22Rv1 (cell line): ENCODE measurements at regions not wholly inside any gene's neighbourhood (a gene's known extent, or its start where the extent isn't known, plus 50 kb on each side); places are given as distances from the start of the nearest gene placed in this dataset.
"Not testable (repeated sequence)": the region's sequence is repeated elsewhere in the genome, so short reads cannot be mapped to it uniquely, and the experiment has no call there.

Source experiments
- H3K27ac ChIP-seq: fragments of 450-650 bp; 2 replicates; pipeline ENCODE4 v1.5.1; 2017
- ZFX ChIP-seq: fragments of 450-650 bp; IDR thresholded peaks from 2 replicates; pipeline ENCODE4 v1.6.1; 2017; ENCODE audit warnings: antibody characterized with exemption, borderline replicate concordance
- TF ChIP-seq, protein P1 (sequence below): fragments of 450-650 bp; IDR thresholded peaks from 2 replicates; pipeline ENCODE4 v1.5.1; 2017; ENCODE audit warnings: mild to moderate bottlenecking

DNA sequence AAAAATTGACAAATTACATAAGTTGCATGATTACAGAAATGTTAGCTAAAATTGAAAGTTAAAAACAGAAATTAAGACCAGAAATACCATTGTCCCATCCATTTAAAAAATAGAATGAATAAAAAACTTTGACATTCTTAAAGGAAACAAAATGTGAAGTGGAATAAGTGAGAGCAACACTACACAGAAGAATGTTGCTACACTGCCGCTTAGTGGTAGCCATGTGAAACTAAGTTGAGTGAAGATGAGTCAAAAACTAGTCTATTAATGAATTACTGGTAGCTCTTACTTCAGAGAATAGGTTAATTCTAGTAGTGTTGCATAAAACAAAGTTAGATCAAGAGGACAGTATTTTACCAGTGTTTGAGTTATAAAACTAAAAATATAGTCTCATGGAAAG is 571.0 kb upstream of the KLHL4 start:
- H3K27ac ChIP-seq = no peak overlapping the region
- TF ChIP-seq, protein P1, sequence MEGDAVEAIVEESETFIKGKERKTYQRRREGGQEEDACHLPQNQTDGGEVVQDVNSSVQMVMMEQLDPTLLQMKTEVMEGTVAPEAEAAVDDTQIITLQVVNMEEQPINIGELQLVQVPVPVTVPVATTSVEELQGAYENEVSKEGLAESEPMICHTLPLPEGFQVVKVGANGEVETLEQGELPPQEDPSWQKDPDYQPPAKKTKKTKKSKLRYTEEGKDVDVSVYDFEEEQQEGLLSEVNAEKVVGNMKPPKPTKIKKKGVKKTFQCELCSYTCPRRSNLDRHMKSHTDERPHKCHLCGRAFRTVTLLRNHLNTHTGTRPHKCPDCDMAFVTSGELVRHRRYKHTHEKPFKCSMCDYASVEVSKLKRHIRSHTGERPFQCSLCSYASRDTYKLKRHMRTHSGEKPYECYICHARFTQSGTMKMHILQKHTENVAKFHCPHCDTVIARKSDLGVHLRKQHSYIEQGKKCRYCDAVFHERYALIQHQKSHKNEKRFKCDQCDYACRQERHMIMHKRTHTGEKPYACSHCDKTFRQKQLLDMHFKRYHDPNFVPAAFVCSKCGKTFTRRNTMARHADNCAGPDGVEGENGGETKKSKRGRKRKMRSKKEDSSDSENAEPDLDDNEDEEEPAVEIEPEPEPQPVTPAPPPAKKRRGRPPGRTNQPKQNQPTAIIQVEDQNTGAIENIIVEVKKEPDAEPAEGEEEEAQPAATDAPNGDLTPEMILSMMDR = peak; percentile 78
- no peak for TF ChIP-seq ZFX

- no peak overlapping the region for H3K27ac ChIP-seq
- TF ChIP-seq, protein P1 = no peak
- TF ChIP-seq ZFX = no peak
Observed at GRCh38 chrX:86964321-86964720, 553.3 kb upstream of the KLHL4 start.

- H3K27ac ChIP-seq = no peak overlapping the region
- TF ChIP-seq, protein P1 = no peak
- TF ChIP-seq ZFX = no peak
Observed at GRCh38 chrX:86981326-86981879, 536.2 kb upstream of the KLHL4 start.

DNA sequence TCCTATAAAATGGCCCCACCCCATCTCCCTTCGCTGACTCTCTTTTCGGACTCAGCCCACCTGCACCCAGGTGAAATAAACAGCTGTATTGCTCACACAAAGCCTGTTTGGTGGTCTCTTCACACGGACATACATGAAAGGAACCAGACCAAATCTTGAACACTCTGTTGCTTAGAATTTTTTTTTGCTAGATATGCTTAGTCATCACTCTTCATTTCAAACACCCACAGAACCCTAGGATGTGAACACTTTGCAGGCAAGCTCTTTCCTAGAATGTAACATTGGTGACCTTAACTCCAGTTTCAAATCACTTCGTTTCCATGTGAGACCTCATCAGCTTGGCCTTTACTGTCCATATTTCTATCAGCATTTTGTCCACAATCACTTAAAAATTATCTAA is 530.3 kb upstream of the KLHL4 start:
- not testable (repeated sequence) for H3K27ac ChIP-seq

- no peak for TF ChIP-seq ZFX
- H3K27ac ChIP-seq = no peak overlapping the region
Observed at GRCh38 chrX:87003031-87003430, 514.6 kb upstream of the KLHL4 start.

DNA sequence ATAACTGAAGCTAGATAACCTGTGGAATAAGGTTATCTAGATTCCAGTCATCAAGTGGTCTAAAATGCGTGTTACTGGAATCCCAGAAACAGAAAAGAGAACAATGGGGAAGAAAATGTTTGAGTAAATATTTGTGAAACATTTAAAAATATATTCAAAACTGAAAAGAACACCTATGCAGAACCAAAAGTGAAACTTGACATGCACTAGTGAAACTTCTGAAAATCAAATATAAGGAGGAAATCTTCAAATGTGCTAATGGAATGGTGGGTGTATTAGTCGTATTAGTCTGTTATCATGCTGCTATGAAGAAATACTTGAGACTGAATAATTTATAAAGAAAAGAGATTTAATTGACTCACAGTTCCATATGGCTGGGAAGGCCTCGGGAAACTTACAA is 512.4 kb upstream of the KLHL4 start:
- TF ChIP-seq, protein P1 = no peak
- no peak for TF ChIP-seq ZFX
- H3K27ac ChIP-seq = no peak overlapping the region

DNA sequence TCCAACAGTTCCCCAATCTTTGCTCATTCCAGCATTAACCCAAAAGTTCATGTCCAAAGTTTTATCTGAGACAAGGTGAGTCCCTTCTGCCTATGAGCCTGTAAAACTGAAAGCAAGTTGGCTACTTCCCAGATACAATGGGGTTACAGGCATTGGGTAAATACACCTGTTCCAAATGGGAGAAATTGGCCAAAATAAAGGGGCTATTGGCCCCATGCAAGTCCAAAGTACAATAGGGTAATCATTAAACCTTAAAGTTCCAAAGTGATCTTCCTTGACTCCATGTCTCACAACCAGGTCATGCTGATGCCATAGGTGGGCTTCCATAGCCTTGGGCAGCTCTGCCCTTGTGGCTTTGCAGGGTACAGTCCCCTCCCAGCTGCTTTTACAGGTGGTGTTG is 511.7 kb upstream of the KLHL4 start:
- TF ChIP-seq, protein P1 = no peak
- no peak for TF ChIP-seq ZFX
- H3K27ac ChIP-seq = no peak overlapping the region

GRCh38 chrX:87006561-87006960 is 511.0 kb upstream of the KLHL4 start:
- no peak for TF ChIP-seq ZFX
- TF ChIP-seq, protein P1 = no peak
- H3K27ac ChIP-seq = no peak overlapping the region

- no peak for TF ChIP-seq ZFX
- TF ChIP-seq, protein P1 = no peak
- no peak overlapping the region for H3K27ac ChIP-seq
Observed at GRCh38 chrX:87017210-87017609, 500.4 kb upstream of the KLHL4 start.

DNA sequence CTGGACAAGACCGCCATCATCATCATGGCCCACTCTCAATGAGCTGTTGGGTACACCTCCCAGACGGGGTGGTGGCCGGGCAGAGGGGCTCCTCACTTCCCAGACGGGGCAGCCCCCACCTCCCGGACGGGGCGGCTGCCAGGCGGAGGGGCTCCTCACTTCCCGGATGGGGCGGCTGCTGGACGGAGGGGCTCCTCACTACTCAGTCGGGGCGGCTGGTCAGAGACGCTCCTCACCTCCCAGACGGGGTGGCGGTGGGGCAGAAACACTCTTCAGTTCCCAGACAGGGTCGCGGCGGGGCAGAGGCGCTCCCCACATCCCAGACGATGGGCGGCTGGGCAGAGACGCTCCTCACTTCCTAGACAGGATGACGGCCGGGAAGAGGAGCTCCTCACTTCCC is 484.5 kb upstream of the KLHL4 start:
- not testable (repeated sequence) for H3K27ac ChIP-seq
